Upper lobe of left lung (tissue), 6 donors: ENCODE measurements at regions not wholly inside any gene's neighbourhood (a gene's known extent, or its start where the extent isn't known, plus 50 kb on each side); places are given as distances from the start of the nearest gene placed in this dataset.

Source experiments
- ATAC-seq, 2 donors: fragments of 200-7000 bp; cut with Tn5 transposase; one replicate each; pipeline ENCODE4 v1.9.1; 2022; ENCODE audit warnings: mild to moderate bottlenecking in 2 of 2, moderate library complexity in 2 of 2; ENCODE audit not compliant: low FRiP score in 2 of 2
- DNase-seq, 2 donors: peaks; one replicate each; pipeline ENCODE4 v3.0.0-alpha.2; 2019 to 2020
- H3K27ac ChIP-seq, 4 donors: fragments of 200-600 bp; sonication (generic); one replicate each; pipeline ENCODE4 v1.5.1; 2016 to 2019
- H3K27me3 ChIP-seq, 4 donors: fragments of 200-600 bp; sonication (generic); one replicate each; pipeline ENCODE4 v1.5.1; 2017 to 2019
- H3K36me3 ChIP-seq, 4 donors: fragments of 200-600 bp; sonication (generic); one replicate each; pipeline ENCODE4 v1.5.1; 2016 to 2019
- H3K4me1 ChIP-seq, 4 donors: fragments of 200-600 bp; sonication (generic); one replicate each; pipeline ENCODE4 v1.5.1; 2018 to 2019
- H3K4me3 ChIP-seq, 4 donors: fragments of 200-600 bp; sonication (generic); one replicate each; pipeline ENCODE4 v1.5.1; 2017 to 2019; ENCODE audit warnings: mild to moderate bottlenecking in 2 of 4, moderate library complexity in 1 of 4
- H3K9me3 ChIP-seq, 4 donors: fragments of 200-600 bp; sonication (generic); one replicate each; pipeline ENCODE4 v1.5.1; 2018 to 2019
- EP300 ChIP-seq, 4 donors: sonication (generic); formaldehyde crosslinking; IDR thresholded peaks; one replicate each; pipeline ENCODE4 v1.5.1; 2017; ENCODE audit warnings: antibody characterized with exemption in 4 of 4, control low read depth in 2 of 4
- POLR2A ChIP-seq, 4 donors: fragments of 450-650 bp; IDR thresholded peaks; one replicate each; pipeline ENCODE4 v1.5.1; 2016 to 2017; ENCODE audit warnings: antibody characterized with exemption in 4 of 4, mild to moderate bottlenecking in 2 of 4
- POLR2AphosphoS5 ChIP-seq, 2 donors: sonication (generic); formaldehyde crosslinking; IDR thresholded peaks; one replicate each; pipeline ENCODE4 v1.5.1; 2017; ENCODE audit warnings: antibody characterized with exemption in 2 of 2
- WGBS, 2 donors: methylation state at CpG; one replicate each; pipeline ENCODE4 v1.1.5; 2017 to 2018; 5-methylcytosine and 5-hydroxymethylcytosine counted together
- TF ChIP-seq, protein P1 (sequence below), 6 experiments: fragments of 450-650 bp in 4 of 6; fragments of 200-600 bp in 2 of 6; sonication (generic) in 2 of 6; IDR thresholded peaks; one replicate each; pipeline ENCODE4 v1.5.1; 2016 to 2019; ENCODE audit warnings: antibody characterized with exemption in 6 of 6
- donor health status: DM: no; HTN: no; CAD: no; lungs with moderate emphysema.
- donor health status: DM: no; HTN: yes; CAD: no; lungs with severe emphysema.

DNA sequence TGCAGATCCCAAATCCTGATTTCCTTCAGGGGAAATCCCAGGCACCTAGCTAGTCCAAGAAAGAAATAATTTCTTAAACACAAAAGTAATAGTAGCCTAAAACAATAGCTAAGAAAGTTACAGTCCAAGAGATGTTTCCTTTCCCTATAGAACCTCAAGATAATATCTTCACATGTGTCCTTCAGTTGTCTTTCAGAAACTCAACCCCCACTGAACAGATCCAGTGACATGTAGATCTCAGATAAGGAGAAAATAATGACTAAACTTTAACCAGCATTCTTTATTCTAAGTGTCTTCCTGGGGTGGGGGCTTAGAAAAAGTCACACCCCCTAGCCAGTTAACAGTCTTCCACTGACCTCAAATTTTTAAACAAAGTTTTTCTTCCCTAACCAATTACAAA lies 131.3 kb upstream of the ADRA1B start:
- Histone ChIP-seq H3K27ac (no peak overlapping the region), H3K9me3 (no peaks in the 10 kb centered on the region), H3K27me3 (no peaks in the 10 kb centered on the region), H3K36me3 (no peaks in the 10 kb centered on the region), H3K4me3 (no peak overlapping the region), H3K4me1 (peaks cover 0 to 3% (median 0%) of the 10 kb centered on the region in 4 donors)
- DNase-seq, result no peak
- no peak for ATAC-seq
- no peak for TF ChIP-seq POLR2A (IDR thresholded peaks at IDR 0.05)
- no peak for TF ChIP-seq POLR2AphosphoS5 (IDR thresholded peaks at IDR 0.05)
- TF ChIP-seq EP300 (IDR thresholded peaks at IDR 0.05), result no peak
- TF ChIP-seq, protein P1, sequence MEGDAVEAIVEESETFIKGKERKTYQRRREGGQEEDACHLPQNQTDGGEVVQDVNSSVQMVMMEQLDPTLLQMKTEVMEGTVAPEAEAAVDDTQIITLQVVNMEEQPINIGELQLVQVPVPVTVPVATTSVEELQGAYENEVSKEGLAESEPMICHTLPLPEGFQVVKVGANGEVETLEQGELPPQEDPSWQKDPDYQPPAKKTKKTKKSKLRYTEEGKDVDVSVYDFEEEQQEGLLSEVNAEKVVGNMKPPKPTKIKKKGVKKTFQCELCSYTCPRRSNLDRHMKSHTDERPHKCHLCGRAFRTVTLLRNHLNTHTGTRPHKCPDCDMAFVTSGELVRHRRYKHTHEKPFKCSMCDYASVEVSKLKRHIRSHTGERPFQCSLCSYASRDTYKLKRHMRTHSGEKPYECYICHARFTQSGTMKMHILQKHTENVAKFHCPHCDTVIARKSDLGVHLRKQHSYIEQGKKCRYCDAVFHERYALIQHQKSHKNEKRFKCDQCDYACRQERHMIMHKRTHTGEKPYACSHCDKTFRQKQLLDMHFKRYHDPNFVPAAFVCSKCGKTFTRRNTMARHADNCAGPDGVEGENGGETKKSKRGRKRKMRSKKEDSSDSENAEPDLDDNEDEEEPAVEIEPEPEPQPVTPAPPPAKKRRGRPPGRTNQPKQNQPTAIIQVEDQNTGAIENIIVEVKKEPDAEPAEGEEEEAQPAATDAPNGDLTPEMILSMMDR (IDR thresholded peaks at IDR 0.05), result no peak

DNA sequence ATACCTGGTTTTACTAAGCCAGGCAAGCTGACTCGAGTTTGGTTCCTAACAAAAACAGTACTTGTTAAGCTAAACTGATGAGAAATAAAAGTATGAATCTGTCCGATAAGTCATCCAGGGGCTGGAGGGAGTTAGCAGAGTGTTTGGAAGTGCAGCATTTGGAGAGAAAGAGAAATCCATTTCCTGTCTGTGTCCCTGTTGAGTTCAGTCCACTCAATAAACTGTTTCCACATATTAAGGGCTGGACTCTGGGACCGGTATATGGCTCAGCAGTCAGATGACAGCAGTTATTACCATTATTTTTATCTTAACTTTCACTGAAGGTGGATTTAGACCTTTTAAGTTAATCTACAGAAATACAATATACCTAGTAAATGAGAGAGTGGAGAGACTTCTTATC lies 130.6 kb upstream of the ADRA1B start:
- Histone ChIP-seq H3K27me3 (no peaks in the 10 kb centered on the region), H3K4me3 (no peak overlapping the region), H3K27ac (no peak overlapping the region), H3K9me3 (no peaks in the 10 kb centered on the region), H3K4me1 (peaks cover 0 to 3% (median 0%) of the 10 kb centered on the region in 4 donors), H3K36me3 (no peaks in the 10 kb centered on the region)
- no peak for DNase-seq
- peak in 1 of 2 donors; percentile 33 for ATAC-seq
- 58 to 70% methylated on average over 3 of the region's 3 CpGs for WGBS, 2 donors
- TF ChIP-seq, protein P1 (IDR thresholded peaks at IDR 0.05), result no peak
- TF ChIP-seq EP300 (IDR thresholded peaks at IDR 0.05), result no peak
- TF ChIP-seq POLR2AphosphoS5 (IDR thresholded peaks at IDR 0.05), result no peak

DNA sequence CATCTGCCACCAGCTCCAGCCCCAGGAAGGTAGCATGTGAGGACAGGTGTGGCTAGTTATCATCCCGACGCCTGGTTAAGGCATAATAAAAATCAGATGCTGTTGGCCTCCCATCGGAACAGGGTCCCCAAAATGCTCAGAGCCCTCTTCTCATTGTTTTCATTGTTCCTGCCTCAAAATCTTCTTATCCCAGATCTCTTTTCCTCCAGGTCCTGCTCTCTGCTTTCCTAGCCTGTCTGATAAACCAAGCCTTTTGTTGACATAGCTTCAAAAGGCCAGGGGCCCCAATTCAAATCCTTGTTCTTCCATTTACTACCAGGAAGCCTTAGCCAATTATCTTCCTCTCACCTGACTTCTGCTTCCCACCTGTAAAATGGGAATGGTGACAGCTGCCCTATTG lies 130.1 kb upstream of the ADRA1B start:
- DNase-seq (no peak), ATAC-seq (no peak)
- Histone ChIP-seq H3K36me3 (no peaks in the 10 kb centered on the region), H3K9me3 (no peaks in the 10 kb centered on the region), H3K4me3 (no peak overlapping the region), H3K4me1 (peaks cover 0 to 3% (median 0%) of the 10 kb centered on the region in 4 donors), H3K27me3 (no peaks in the 10 kb centered on the region), H3K27ac (peak overlapping the region in 2 of 4 donors; percentile 8 to 54)
- WGBS, 2 donors, result 93 to 94% methylated on average over 3 of the region's 3 CpGs
- TF ChIP-seq POLR2A (IDR thresholded peaks at IDR 0.05) (no peak), POLR2AphosphoS5 (IDR thresholded peaks at IDR 0.05) (no peak), EP300 (IDR thresholded peaks at IDR 0.05) (no peak)
- TF ChIP-seq, protein P1 (IDR thresholded peaks at IDR 0.05), result no peak

DNA sequence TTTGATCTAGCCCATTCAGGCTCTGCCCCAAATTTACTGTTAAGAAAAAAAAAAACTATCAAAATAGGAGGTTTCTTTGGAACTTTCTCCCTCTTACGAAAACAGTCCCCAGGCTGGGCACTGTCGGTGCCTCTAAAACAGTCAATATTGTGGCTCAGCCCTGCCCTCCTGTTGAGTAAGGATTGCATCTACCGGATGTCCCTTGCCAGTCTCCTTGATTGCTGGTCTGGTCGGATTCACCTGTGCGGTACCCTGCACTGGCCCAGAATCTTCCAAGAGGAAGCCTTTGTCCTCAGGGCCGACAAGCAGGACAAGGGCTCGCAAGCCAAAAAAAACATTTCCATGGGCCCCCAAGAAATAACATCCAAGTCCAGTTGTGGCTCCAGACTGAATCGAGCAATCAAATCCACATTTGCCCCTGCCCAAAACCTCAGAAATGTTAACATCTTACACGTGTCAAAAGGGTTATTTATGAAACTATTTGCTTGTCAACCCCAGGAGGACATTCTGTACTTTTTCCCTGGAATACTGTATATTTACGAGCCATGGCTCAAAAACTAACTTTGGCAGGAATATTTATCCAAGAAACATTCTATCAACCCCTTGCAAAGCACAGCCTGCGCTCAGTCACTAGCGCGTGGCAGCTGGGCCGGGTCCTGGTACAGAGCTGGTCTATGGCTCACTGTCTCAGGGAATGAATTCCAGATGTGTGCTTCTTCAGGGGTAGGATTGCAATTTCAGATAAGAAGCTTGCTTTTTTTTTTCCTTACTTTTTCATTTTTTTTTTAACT lies 129.2 kb upstream of the ADRA1B start:
- H3K27ac ChIP-seq, result peak overlapping the region; percentile 8 to 56 (median 50)
- H3K4me3 ChIP-seq, result no peak overlapping the region
- peaks cover 0 to 3% (median 0%) of the 10 kb centered on the region in 4 donors for H3K4me1 ChIP-seq
- 72 to 76% methylated on average over 12 to 14 of the region's 14 CpGs for WGBS, 2 donors
- H3K36me3 ChIP-seq, result no peaks in the 10 kb centered on the region
- ATAC-seq (peak; percentile 76 to 91), DNase-seq (peak; percentile 37 to 87)
- no peaks in the 10 kb centered on the region for H3K9me3 ChIP-seq
- TF ChIP-seq, protein P1 (IDR thresholded peaks at IDR 0.05), result no peak
- TF ChIP-seq POLR2AphosphoS5 (IDR thresholded peaks at IDR 0.05) (peak; percentile 48 to 63), EP300 (IDR thresholded peaks at IDR 0.05) (peak in 2 of 4 donors; percentile 75)
- H3K27me3 ChIP-seq, result no peaks in the 10 kb centered on the region

DNA sequence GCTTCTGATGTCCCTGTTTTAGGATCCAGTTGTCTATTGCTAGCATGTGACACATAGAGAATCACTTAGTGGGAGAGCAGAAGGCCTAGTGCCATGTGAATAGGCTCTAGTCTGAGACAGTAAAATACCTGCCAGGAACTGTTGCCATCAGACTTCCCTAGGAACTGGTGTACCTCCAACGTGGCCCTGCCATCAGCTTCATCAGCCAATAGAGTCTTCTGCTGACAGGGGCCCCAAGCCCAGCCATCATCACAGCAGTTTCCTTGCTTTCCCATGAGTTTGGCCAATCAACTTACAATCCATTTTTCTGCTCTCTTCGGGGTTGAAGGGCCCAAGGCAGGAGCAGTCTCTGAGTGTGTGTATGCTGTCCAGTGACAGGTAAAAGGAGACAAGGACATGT lies 128.4 kb upstream of the ADRA1B start:
- WGBS, 2 donors, result 55 to 65% methylated on average over 2 of the region's 2 CpGs
- no peak overlapping the region for H3K4me3 ChIP-seq
- ATAC-seq, result peak in 1 of 2 donors; percentile 4
- no peaks in the 10 kb centered on the region for H3K9me3 ChIP-seq
- peaks cover 0 to 3% (median 0%) of the 10 kb centered on the region in 4 donors for H3K4me1 ChIP-seq
- peak overlapping the region; percentile 4 to 71 (median 64) for H3K27ac ChIP-seq
- no peaks in the 10 kb centered on the region for H3K36me3 ChIP-seq
- TF ChIP-seq EP300 (IDR thresholded peaks at IDR 0.05), result no peak
- TF ChIP-seq POLR2AphosphoS5 (IDR thresholded peaks at IDR 0.05), result no peak
- TF ChIP-seq, protein P1 (IDR thresholded peaks at IDR 0.05), result no peak
- no peak for TF ChIP-seq POLR2A (IDR thresholded peaks at IDR 0.05)
- DNase-seq, result no peak
- no peaks in the 10 kb centered on the region for H3K27me3 ChIP-seq
